Osteoblast (primary cell): ENCODE measurements at regions not wholly inside any gene's neighbourhood (a gene's known extent, or its start where the extent isn't known, plus 50 kb on each side); places are given as distances from the start of the nearest gene placed in this dataset.

Source experiments
- DNase-seq: peaks from one replicate; pipeline ENCODE4 v3.0.0; 2011; ENCODE audit warnings: low spot score, mixed read lengths; ENCODE audit not compliant: insufficient read length; ENCODE audit errors: missing footprints
- H2AFZ ChIP-seq: 2 replicates; pipeline ENCODE4 v1.6.0; 2011; ENCODE audit warnings: mild to moderate bottlenecking, low read length
- H3K27ac ChIP-seq: 2 replicates; pipeline ENCODE4 v1.5.1; 2011; ENCODE audit warnings: mild to moderate bottlenecking, low read depth, low read length, moderate library complexity
- H3K27me3 ChIP-seq: 2 replicates; pipeline ENCODE4 v1.6.0; 2012; ENCODE audit warnings: mild to moderate bottlenecking, control low read depth, inconsistent platforms, low read length, moderate library complexity; ENCODE audit not compliant: insufficient read depth
- H3K36me3 ChIP-seq: 2 replicates; pipeline ENCODE4 v1.5.1; 2011; ENCODE audit warnings: mild to moderate bottlenecking, low read length, control low read depth, moderate library complexity; ENCODE audit not compliant: insufficient read depth
- H3K4me1 ChIP-seq: 2 replicates; pipeline ENCODE4 v1.5.1; 2011; ENCODE audit warnings: mild to moderate bottlenecking, low read length, control low read depth, moderate library complexity; ENCODE audit not compliant: insufficient read depth
- H3K4me2 ChIP-seq: 2 replicates; pipeline ENCODE4 v1.6.0; 2011; ENCODE audit warnings: mild to moderate bottlenecking, low read length; ENCODE audit not compliant: insufficient read depth
- H3K4me3 ChIP-seq: fragments of 200-600 bp; sonication (generic); 3 replicates; pipeline ENCODE4 v1.5.1; 2012; ENCODE audit warnings: mild to moderate bottlenecking, low read length, inconsistent platforms; ENCODE audit not compliant: insufficient read depth
- H3K79me2 ChIP-seq: 2 replicates; pipeline ENCODE4 v1.6.0; 2012; ENCODE audit warnings: mild to moderate bottlenecking, low read length, control low read depth, inconsistent platforms; ENCODE audit not compliant: insufficient read depth
- H3K9me3 ChIP-seq: 2 replicates; pipeline ENCODE4 v1.5.1; 2011; ENCODE audit warnings: low read depth, low read length, control low read depth
- H4K20me1 ChIP-seq: 2 replicates; pipeline ENCODE4 v1.6.0; 2012; ENCODE audit warnings: mild to moderate bottlenecking, low read length, control low read depth; ENCODE audit not compliant: insufficient read depth
- CTCF ChIP-seq: IDR thresholded peaks from 2 replicates; pipeline ENCODE4 v1.5.1; 2011; ENCODE audit warnings: mild to moderate bottlenecking, low read depth, low read length, moderate library complexity; ENCODE audit errors: extremely low read depth

DNA sequence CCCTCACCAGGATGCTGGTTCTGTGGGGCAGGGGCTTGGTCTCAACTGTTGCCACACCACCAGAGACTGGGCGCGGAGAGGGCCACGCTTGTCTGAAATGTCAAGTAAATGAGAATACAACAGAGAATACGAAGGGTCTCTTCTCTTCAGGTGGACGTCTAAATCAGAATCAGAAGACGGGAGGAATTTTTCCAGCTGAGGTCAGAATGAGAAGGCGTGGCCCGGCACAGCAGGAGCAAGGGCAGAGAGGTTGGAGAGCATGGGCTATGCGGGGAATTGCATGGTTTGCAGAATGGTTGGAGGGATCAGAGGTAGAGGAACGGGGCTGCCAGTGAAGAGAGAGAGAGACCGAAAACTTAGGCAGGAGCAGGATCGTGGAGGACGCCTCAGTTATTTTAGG lies 337.9 kb downstream of the QKI start:
- Histone ChIP-seq H2AFZ (no peak overlapping the region), H3K4me2 (no peak overlapping the region), H3K4me1 (no peaks in the 10 kb centered on the region), H3K79me2 (no peaks in the 10 kb centered on the region), H3K4me3 (no peak overlapping the region), H3K36me3 (no peaks in the 10 kb centered on the region), H3K27me3 (no peaks in the 10 kb centered on the region), H3K27ac (no peak overlapping the region), H4K20me1 (no peaks in the 10 kb centered on the region), H3K9me3 (no peaks in the 10 kb centered on the region)
- no peak for TF ChIP-seq CTCF
- no peak for DNase-seq

DNA sequence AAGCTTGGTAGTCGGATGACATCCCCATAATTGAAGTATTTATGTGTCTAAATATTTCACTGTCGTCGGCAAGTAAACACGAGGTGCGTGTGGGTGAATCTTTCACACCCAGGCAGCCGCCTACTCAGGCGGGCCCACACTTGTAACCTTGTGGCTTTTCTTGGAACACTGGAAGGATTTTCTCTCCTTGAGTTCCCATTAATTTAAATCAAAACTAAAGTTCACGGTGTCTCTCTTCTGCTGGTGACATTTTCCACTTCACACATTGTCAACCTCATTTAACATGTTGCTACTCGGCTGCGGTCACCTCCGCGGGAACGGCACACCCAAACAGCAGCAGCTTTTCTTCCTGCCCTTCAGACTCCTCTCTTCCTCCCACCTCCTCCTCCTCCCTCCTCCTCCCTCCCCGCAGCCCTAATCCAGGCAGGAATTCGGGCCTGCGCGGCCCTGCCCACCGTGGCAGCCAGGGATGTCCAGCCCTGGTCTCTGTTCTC lies 336.6 kb downstream of the QKI start:
- H3K36me3 ChIP-seq, result no peaks in the 10 kb centered on the region
- no peak for TF ChIP-seq CTCF
- no peak overlapping the region for H3K4me2 ChIP-seq
- no peak overlapping the region for H2AFZ ChIP-seq
- H3K79me2 ChIP-seq, result no peaks in the 10 kb centered on the region
- no peaks in the 10 kb centered on the region for H3K9me3 ChIP-seq
- no peak for DNase-seq
- no peaks in the 10 kb centered on the region for H3K27me3 ChIP-seq
- H3K27ac ChIP-seq, result no peak overlapping the region
- no peaks in the 10 kb centered on the region for H4K20me1 ChIP-seq
- H3K4me3 ChIP-seq, result no peak overlapping the region
- H3K4me1 ChIP-seq, result no peaks in the 10 kb centered on the region

GRCh38 chr6:163750431-163751031 lies 336.0 kb downstream of the QKI start:
- no peaks in the 10 kb centered on the region for H3K27me3 ChIP-seq
- no peaks in the 10 kb centered on the region for H3K36me3 ChIP-seq
- H2AFZ ChIP-seq, result no peak overlapping the region
- no peak for TF ChIP-seq CTCF
- H4K20me1 ChIP-seq, result no peaks in the 10 kb centered on the region
- no peaks in the 10 kb centered on the region for H3K79me2 ChIP-seq
- H3K27ac ChIP-seq, result no peak overlapping the region
- DNase-seq, result no peak
- H3K4me2 ChIP-seq, result no peak overlapping the region
- H3K9me3 ChIP-seq, result no peaks in the 10 kb centered on the region
- H3K4me1 ChIP-seq, result no peaks in the 10 kb centered on the region
- no peak overlapping the region for H3K4me3 ChIP-seq

DNA sequence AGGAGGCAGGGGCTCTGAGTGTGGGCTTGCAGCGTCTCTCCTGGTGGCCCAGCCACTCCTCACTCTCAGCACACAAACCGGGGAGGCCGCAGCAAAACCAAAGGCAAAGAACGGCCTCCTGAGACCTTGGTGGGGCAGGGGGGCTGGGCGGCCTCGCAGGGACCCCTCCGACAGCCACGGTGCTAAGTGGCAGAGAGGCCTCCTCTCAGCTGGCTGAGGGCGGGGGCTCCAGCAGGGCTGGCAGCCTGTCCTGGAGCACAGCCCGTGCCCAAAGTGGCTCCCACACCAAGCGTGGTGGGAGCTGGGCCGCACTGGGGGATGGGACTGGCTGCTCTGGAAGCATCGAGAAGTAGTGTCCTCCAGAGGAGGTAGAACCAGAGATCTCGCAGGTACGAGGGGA lies 334.4 kb downstream of the QKI start:
- no peak for DNase-seq
- H3K4me3 ChIP-seq, result no peak overlapping the region
- no peak overlapping the region for H3K4me2 ChIP-seq
- no peaks in the 10 kb centered on the region for H3K27me3 ChIP-seq
- H4K20me1 ChIP-seq, result no peaks in the 10 kb centered on the region
- no peaks in the 10 kb centered on the region for H3K4me1 ChIP-seq
- H3K9me3 ChIP-seq, result no peaks in the 10 kb centered on the region
- no peaks in the 10 kb centered on the region for H3K79me2 ChIP-seq
- H3K27ac ChIP-seq, result no peak overlapping the region
- no peaks in the 10 kb centered on the region for H3K36me3 ChIP-seq
- TF ChIP-seq CTCF, result no peak
- no peak overlapping the region for H2AFZ ChIP-seq
